Activated naive CD4-positive, alpha-beta T cell treated with anti-CD3 and anti-CD28 coated beads, Interleukin-2, amount 10 ng/mL, durations not matched to agents 7 days and 5 days (primary cell): ENCODE measurements at regions not wholly inside any gene's neighbourhood (a gene's known extent, or its start where the extent isn't known, plus 50 kb on each side); places are given as distances from the start of the nearest gene placed in this dataset.

ENCODE experiments used
- CTCF ChIA-PET: fragments of 350-600 bp; sonication (Branson Sonifier 250); formaldehyde crosslinking; loops from one replicate; lab custom pipeline; 2021; ENCODE audit warnings: antibody characterized with exemption; lab: Charles Lee
- DNase-seq: peaks from one replicate; pipeline ENCODE4 v3.0.0-alpha.2; 2020
- H3K27ac Mint-ChIP-seq: one replicate; pipeline ENCODE4 v1.8.0; 2021; ENCODE audit warnings: mild to moderate bottlenecking, moderate library complexity, mixed read lengths
- H3K27me3 Mint-ChIP-seq: one replicate; pipeline ENCODE4 v1.8.0; 2021; ENCODE audit warnings: mild to moderate bottlenecking, mixed read lengths
- H3K36me3 Mint-ChIP-seq: one replicate; pipeline ENCODE4 v1.8.0; 2021; ENCODE audit warnings: mixed read lengths
- H3K4me1 Mint-ChIP-seq: one replicate; pipeline ENCODE4 v1.8.0; 2021; ENCODE audit warnings: mixed read lengths
- H3K4me3 Mint-ChIP-seq: one replicate; pipeline ENCODE4 v1.8.0; 2021; ENCODE audit warnings: mild to moderate bottlenecking, moderate library complexity, mixed read lengths
- H3K9me3 Mint-ChIP-seq: one replicate; pipeline ENCODE4 v1.8.0; 2021; ENCODE audit warnings: mixed read lengths

- Mint-ChIP-seq H3K36me3 (no peaks in the 10 kb centered on the region), H3K4me3 (no peak overlapping the region), H3K27me3 (no peaks in the 10 kb centered on the region), H3K27ac (no peak overlapping the region), H3K4me1 (no peaks in the 10 kb centered on the region), H3K9me3 (peaks cover 4% of the 10 kb centered on the region)
- CTCF ChIA-PET: no interaction called here
- no peak for DNase-seq
These were observed 101.9 kb upstream of the ADAMTS5 start for GRCh38 chr21:27068811-27069210.

GRCh38 chr21:27067226-27067625 is 100.3 kb upstream of the ADAMTS5 start:
- Mint-ChIP-seq H3K9me3 (peaks cover 9% of the 10 kb centered on the region), H3K27me3 (no peaks in the 10 kb centered on the region), H3K27ac (no peak overlapping the region), H3K36me3 (no peaks in the 10 kb centered on the region), H3K4me3 (no peak overlapping the region), H3K4me1 (no peaks in the 10 kb centered on the region)
- DNase-seq: no peak
- CTCF ChIA-PET: no interaction called here

- H3K4me1 Mint-ChIP-seq: no peaks in the 10 kb centered on the region
- peaks cover 10% of the 10 kb centered on the region for H3K9me3 Mint-ChIP-seq
- no peak overlapping the region for H3K27ac Mint-ChIP-seq
- no peaks in the 10 kb centered on the region for H3K36me3 Mint-ChIP-seq
- no peaks in the 10 kb centered on the region for H3K27me3 Mint-ChIP-seq
- no peak overlapping the region for H3K4me3 Mint-ChIP-seq
- DNase-seq: no peak
- CTCF ChIA-PET: no interaction called here
These were observed 95.6 kb upstream of the ADAMTS5 start for GRCh38 chr21:27062443-27062842.

GRCh38 chr21:27061770-27062169 is 94.9 kb upstream of the ADAMTS5 start:
- CTCF ChIA-PET: no interaction called here
- Mint-ChIP-seq H3K27ac (no peak overlapping the region), H3K27me3 (no peaks in the 10 kb centered on the region), H3K4me3 (no peak overlapping the region), H3K4me1 (no peaks in the 10 kb centered on the region), H3K9me3 (peaks cover 13% of the 10 kb centered on the region), H3K36me3 (no peaks in the 10 kb centered on the region)
- DNase-seq: no peak

GRCh38 chr21:27060190-27060589 is 93.3 kb upstream of the ADAMTS5 start:
- Mint-ChIP-seq H3K4me1 (no peaks in the 10 kb centered on the region), H3K27me3 (no peaks in the 10 kb centered on the region), H3K4me3 (no peak overlapping the region), H3K9me3 (peaks cover 15% of the 10 kb centered on the region), H3K27ac (no peak overlapping the region), H3K36me3 (no peaks in the 10 kb centered on the region)
- no peak for DNase-seq
- CTCF ChIA-PET: no interaction called here

- CTCF ChIA-PET: no interaction called here
- Mint-ChIP-seq H3K27ac (no peak overlapping the region), H3K4me3 (no peak overlapping the region), H3K9me3 (peaks cover 19% of the 10 kb centered on the region), H3K4me1 (no peaks in the 10 kb centered on the region), H3K27me3 (no peaks in the 10 kb centered on the region), H3K36me3 (no peaks in the 10 kb centered on the region)
- DNase-seq: no peak
These were observed 92.1 kb upstream of the ADAMTS5 start for GRCh38 chr21:27058673-27059605.

GRCh38 chr21:27057997-27058396 is 91.1 kb upstream of the ADAMTS5 start:
- Mint-ChIP-seq H3K27ac (no peak overlapping the region), H3K4me1 (no peaks in the 10 kb centered on the region), H3K27me3 (no peaks in the 10 kb centered on the region), H3K9me3 (peaks cover 18% of the 10 kb centered on the region), H3K36me3 (no peaks in the 10 kb centered on the region), H3K4me3 (no peak overlapping the region)
- no peak for DNase-seq
- CTCF ChIA-PET: no interaction called here

GRCh38 chr21:27047658-27048314 is 80.9 kb upstream of the ADAMTS5 start:
- Mint-ChIP-seq H3K4me1 (no peaks in the 10 kb centered on the region), H3K27me3 (no peaks in the 10 kb centered on the region), H3K36me3 (no peaks in the 10 kb centered on the region), H3K9me3 (no peaks in the 10 kb centered on the region), H3K27ac (no peak overlapping the region), H3K4me3 (no peak overlapping the region)
- DNase-seq: no peak
- CTCF ChIA-PET: no interaction called here

GRCh38 chr21:27047283-27047657 is 80.4 kb upstream of the ADAMTS5 start:
- H3K4me1 Mint-ChIP-seq: no peaks in the 10 kb centered on the region
- no peak overlapping the region for H3K27ac Mint-ChIP-seq
- no peaks in the 10 kb centered on the region for H3K36me3 Mint-ChIP-seq
- DNase-seq: no peak
- H3K9me3 Mint-ChIP-seq: no peaks in the 10 kb centered on the region
- H3K4me3 Mint-ChIP-seq: no peak overlapping the region
- H3K27me3 Mint-ChIP-seq: no peaks in the 10 kb centered on the region
- CTCF ChIA-PET: no interaction called here

GRCh38 chr21:27045281-27045985 is 78.5 kb upstream of the ADAMTS5 start:
- H3K9me3 Mint-ChIP-seq: no peaks in the 10 kb centered on the region
- H3K36me3 Mint-ChIP-seq: no peaks in the 10 kb centered on the region
- DNase-seq: no peak
- H3K27me3 Mint-ChIP-seq: no peaks in the 10 kb centered on the region
- H3K4me1 Mint-ChIP-seq: no peaks in the 10 kb centered on the region
- no peak overlapping the region for H3K4me3 Mint-ChIP-seq
- no peak overlapping the region for H3K27ac Mint-ChIP-seq
- CTCF ChIA-PET: no interaction called here

- Mint-ChIP-seq H3K4me3 (no peak overlapping the region), H3K27ac (no peak overlapping the region), H3K4me1 (no peaks in the 10 kb centered on the region), H3K36me3 (no peaks in the 10 kb centered on the region), H3K27me3 (no peaks in the 10 kb centered on the region), H3K9me3 (no peaks in the 10 kb centered on the region)
- DNase-seq: no peak
- CTCF ChIA-PET: no interaction called here
These were observed 76.5 kb upstream of the ADAMTS5 start for GRCh38 chr21:27043377-27043776.

- no peaks in the 10 kb centered on the region for H3K4me1 Mint-ChIP-seq
- H3K4me3 Mint-ChIP-seq: no peak overlapping the region
- H3K27me3 Mint-ChIP-seq: no peaks in the 10 kb centered on the region
- H3K9me3 Mint-ChIP-seq: no peaks in the 10 kb centered on the region
- no peak overlapping the region for H3K27ac Mint-ChIP-seq
- CTCF ChIA-PET: no interaction called here
- no peaks in the 10 kb centered on the region for H3K36me3 Mint-ChIP-seq
- no peak for DNase-seq
These were observed 74.0 kb upstream of the ADAMTS5 start for GRCh38 chr21:27040738-27041469.

- no peaks in the 10 kb centered on the region for H3K4me1 Mint-ChIP-seq
- no peaks in the 10 kb centered on the region for H3K36me3 Mint-ChIP-seq
- no peaks in the 10 kb centered on the region for H3K27me3 Mint-ChIP-seq
- DNase-seq: no peak
- H3K27ac Mint-ChIP-seq: no peak overlapping the region
- CTCF ChIA-PET: no interaction called here
- H3K9me3 Mint-ChIP-seq: no peaks in the 10 kb centered on the region
- H3K4me3 Mint-ChIP-seq: no peak overlapping the region
These were observed 69.9 kb upstream of the ADAMTS5 start for GRCh38 chr21:27036736-27037301.

- Mint-ChIP-seq H3K4me1 (no peaks in the 10 kb centered on the region), H3K4me3 (no peak overlapping the region), H3K9me3 (peaks cover 2% of the 10 kb centered on the region), H3K27me3 (no peaks in the 10 kb centered on the region), H3K27ac (no peak overlapping the region), H3K36me3 (no peaks in the 10 kb centered on the region)
- CTCF ChIA-PET: no interaction called here
- no peak for DNase-seq
These were observed 68.9 kb upstream of the ADAMTS5 start for GRCh38 chr21:27035791-27036190.
